SK-N-SH treated with all-trans-retinoic acid at 6 μM for 48 hours (cell line): ENCODE measurements at regions not wholly inside any gene's neighbourhood (a gene's known extent, or its start where the extent isn't known, plus 50 kb on each side); places are given as distances from the start of the nearest gene placed in this dataset.

ENCODE experiments used
- ARNTL ChIP-seq: fragments of 450-650 bp; formaldehyde crosslinking; IDR thresholded peaks from 2 replicates; pipeline ENCODE4 v1.5.0; 2020; ENCODE audit warnings: low read depth, mild to moderate bottlenecking, moderate library complexity, borderline replicate concordance
- CREB5 ChIP-seq: fragments of 250-450 bp; sonication (Bioruptor Pico); IDR thresholded peaks from 2 replicates; pipeline ENCODE4 v1.5.1; 2020; ENCODE audit warnings: low read depth, mild to moderate bottlenecking, moderate library complexity
- CSDC2 ChIP-seq: fragments of 250-450 bp; sonication (Bioruptor Pico); IDR thresholded peaks from 2 replicates; pipeline ENCODE4 v1.5.0; 2020; ENCODE audit warnings: mild to moderate bottlenecking, moderate library complexity
- CSRNP3 ChIP-seq: fragments of 250-450 bp; sonication (Bioruptor Pico); IDR thresholded peaks from 2 replicates; pipeline ENCODE4 v1.5.1; 2021; ENCODE audit warnings: mild to moderate bottlenecking, moderate library complexity
- ESRRG ChIP-seq: fragments of 250-450 bp; sonication (Bioruptor Pico); IDR thresholded peaks from 2 replicates; pipeline ENCODE4 v1.6.1; 2021; ENCODE audit warnings: mild to moderate bottlenecking
- GLIS3 ChIP-seq: fragments of 250-450 bp; sonication (Bioruptor Pico); IDR thresholded peaks from 2 replicates; pipeline ENCODE4 v1.5.0; 2020; ENCODE audit warnings: mild to moderate bottlenecking, moderate library complexity
- PATZ1 ChIP-seq: fragments of 250-450 bp; sonication (Bioruptor Pico); IDR thresholded peaks from 2 replicates; pipeline ENCODE4 v1.8.0; 2020; ENCODE audit warnings: mild to moderate bottlenecking, moderate library complexity, borderline replicate concordance
- RARB ChIP-seq: fragments of 250-450 bp; sonication (Bioruptor Pico); IDR thresholded peaks from 2 replicates; pipeline ENCODE4 v1.8.0; 2021; ENCODE audit warnings: mild to moderate bottlenecking, moderate library complexity
- SNAI2 ChIP-seq: fragments of 250-450 bp; sonication (Bioruptor Pico); IDR thresholded peaks from 2 replicates; pipeline ENCODE4 v1.5.0; 2020; ENCODE audit warnings: mild to moderate bottlenecking, moderate library complexity
- ZNF565 ChIP-seq: fragments of 450-650 bp; formaldehyde crosslinking; conservative IDR thresholded peaks from 2 replicates; pipeline ENCODE4 v1.5.0; 2020; ENCODE audit warnings: low read depth, mild to moderate bottlenecking, moderate library complexity
- ZNF70 ChIP-seq: fragments of 450-650 bp; formaldehyde crosslinking; IDR thresholded peaks from 2 replicates; pipeline ENCODE4 v1.5.0; 2020; ENCODE audit warnings: mild to moderate bottlenecking, moderate library complexity
- ZNF8 ChIP-seq: fragments of 450-650 bp; formaldehyde crosslinking; IDR thresholded peaks from 2 replicates; pipeline ENCODE4 v1.5.0; 2020; ENCODE audit warnings: mild to moderate bottlenecking, moderate library complexity

- TF ChIP-seq CSDC2 (no peak), PATZ1 (no peak), SNAI2 (CRISPR knock-in tag) (no peak), ARNTL (CRISPR knock-in tag) (no peak), ESRRG (CRISPR knock-in tag) (no peak), ZNF565 (CRISPR knock-in tag) (no peak), CREB5 (CRISPR knock-in tag) (no peak), RARB (CRISPR knock-in tag) (no peak), CSRNP3 (no peak), ZNF8 (no peak), GLIS3 (no peak), ZNF70 (CRISPR knock-in tag) (no peak)
These were observed 77.3 kb downstream of the IRF2BPL start for GRCh38 chr14:76951166-76951565.
